ENCODE measurements at regions not wholly inside any gene's neighbourhood (a gene's known extent, or its start where the extent isn't known, plus 50 kb on each side); places are given as distances from the start of the nearest gene placed in this dataset.

- Histone ChIP-seq H2AFZ (ENCODE audit: control insufficient read depth, low read depth, low read length) (no peak overlapping the region), H3K9me3 (replicated peaks; ENCODE audit: control insufficient read depth, insufficient read depth, low read length) (no peaks in the 10 kb centered on the region), H3K79me2 (ENCODE audit: control insufficient read depth, insufficient read depth, low read length) (no peaks in the 10 kb centered on the region), H3K4me2 (ENCODE audit: control insufficient read depth, insufficient read depth) (no peak overlapping the region), H4K20me1 (ENCODE audit: control insufficient read depth, insufficient read depth) (no peaks in the 10 kb centered on the region), H3K36me3 (ENCODE audit: control insufficient read depth in 2 of 2, insufficient read depth in 2 of 2, low read length in 1 of 2) (no peaks in the 10 kb centered on the region), H3K27ac (ENCODE audit: control insufficient read depth, insufficient read depth) (no peak overlapping the region), H3K27me3 (replicated peaks in 1 of 2; ENCODE audit: control insufficient read depth in 2 of 2, insufficient read depth in 2 of 2, low read length in 1 of 2) (no peaks in the 10 kb centered on the region), H3K4me3 (no peak overlapping the region), H3K9ac (ENCODE audit: control insufficient read depth, insufficient read depth, low read length) (no peak overlapping the region), H3K4me1 (ENCODE audit: control insufficient read depth, insufficient read depth, low read length) (no peaks in the 10 kb centered on the region)
- DNase-seq (ENCODE audit: low read depth, low spot score) (no peak), FAIRE-seq (no peak), ATAC-seq (no peak)
- TF ChIP-seq PML (IDR thresholded peaks at IDR 0.05; ENCODE audit: low read length) = no peak
- TF ChIP-seq NRF1 (conservative IDR thresholded peaks at IDR 0.05; ENCODE audit: low read depth, low read length) = no peak
- TF ChIP-seq ZNF24 (IDR thresholded peaks at IDR 0.05) = no peak
- TF ChIP-seq ZNF207 (IDR thresholded peaks at IDR 0.05; ENCODE audit: borderline replicate concordance) = no peak
- TF ChIP-seq ZZZ3 (IDR thresholded peaks at IDR 0.05; ENCODE audit: control insufficient read depth, insufficient read length, low read depth) = no peak
- TF ChIP-seq, protein P1, sequence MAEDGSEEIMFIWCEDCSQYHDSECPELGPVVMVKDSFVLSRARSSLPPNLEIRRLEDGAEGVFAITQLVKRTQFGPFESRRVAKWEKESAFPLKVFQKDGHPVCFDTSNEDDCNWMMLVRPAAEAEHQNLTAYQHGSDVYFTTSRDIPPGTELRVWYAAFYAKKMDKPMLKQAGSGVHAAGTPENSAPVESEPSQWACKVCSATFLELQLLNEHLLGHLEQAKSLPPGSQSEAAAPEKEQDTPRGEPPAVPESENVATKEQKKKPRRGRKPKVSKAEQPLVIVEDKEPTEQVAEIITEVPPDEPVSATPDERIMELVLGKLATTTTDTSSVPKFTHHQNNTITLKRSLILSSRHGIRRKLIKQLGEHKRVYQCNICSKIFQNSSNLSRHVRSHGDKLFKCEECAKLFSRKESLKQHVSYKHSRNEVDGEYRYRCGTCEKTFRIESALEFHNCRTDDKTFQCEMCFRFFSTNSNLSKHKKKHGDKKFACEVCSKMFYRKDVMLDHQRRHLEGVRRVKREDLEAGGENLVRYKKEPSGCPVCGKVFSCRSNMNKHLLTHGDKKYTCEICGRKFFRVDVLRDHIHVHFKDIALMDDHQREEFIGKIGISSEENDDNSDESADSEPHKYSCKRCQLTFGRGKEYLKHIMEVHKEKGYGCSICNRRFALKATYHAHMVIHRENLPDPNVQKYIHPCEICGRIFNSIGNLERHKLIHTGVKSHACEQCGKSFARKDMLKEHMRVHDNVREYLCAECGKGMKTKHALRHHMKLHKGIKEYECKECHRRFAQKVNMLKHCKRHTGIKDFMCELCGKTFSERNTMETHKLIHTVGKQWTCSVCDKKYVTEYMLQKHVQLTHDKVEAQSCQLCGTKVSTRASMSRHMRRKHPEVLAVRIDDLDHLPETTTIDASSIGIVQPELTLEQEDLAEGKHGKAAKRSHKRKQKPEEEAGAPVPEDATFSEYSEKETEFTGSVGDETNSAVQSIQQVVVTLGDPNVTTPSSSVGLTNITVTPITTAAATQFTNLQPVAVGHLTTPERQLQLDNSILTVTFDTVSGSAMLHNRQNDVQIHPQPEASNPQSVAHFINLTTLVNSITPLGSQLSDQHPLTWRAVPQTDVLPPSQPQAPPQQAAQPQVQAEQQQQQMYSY (CRISPR knock-in tag; IDR thresholded peaks at IDR 0.05) = no peak
- ChIA-PET POLR2A (no interaction called here), CTCF (no interaction called here), RAD21 (ENCODE audit: unreplicated experiment) (no interaction called here), SMC1A (ENCODE audit: uncharacterized antibody, unreplicated experiment) (no interaction called here)
- intact Hi-C loops (cut with micrococcal nuclease; ENCODE audit: unreplicated experiment) = no loop called here
- WGBS (ENCODE audit: insufficient coverage, insufficient replicate concordance, low lambda C conversion rate, missing lambda C conversion rate) = 12% methylated on average over 3 of the region's 3 CpGs
- in situ Hi-C loops (cut with MboI) = no loop called here
- BruUV-seq (replicated peaks) = no TSS peak
These were observed 58.5 kb upstream of the PRICKLE1 start for GRCh38 chr12:42648061-42648460.

All from GM12878 (cell line).